ENCODE measurements at regions not wholly inside any gene's neighbourhood (a gene's known extent, or its start where the extent isn't known, plus 50 kb on each side); places are given as distances from the start of the nearest gene placed in this dataset.

GRCh38 chr1:234970731-234971476 is 157.7 kb downstream of the TOMM20 start:
- peak; percentile 28 for DNase-seq (ENCODE audit: low read depth, low spot score)
- in situ Hi-C loops (cut with HindIII; ENCODE audit: low pct_unique_long_range_greater_than_20kb, low sequenced_read_pairs), result no loop called here

GRCh38 chr1:234970401-234970730 is 158.3 kb downstream of the TOMM20 start:
- in situ Hi-C loops (cut with HindIII; ENCODE audit: low pct_unique_long_range_greater_than_20kb, low sequenced_read_pairs), result no loop called here
- peak; percentile 15 for DNase-seq (ENCODE audit: low read depth, low spot score)

DNA sequence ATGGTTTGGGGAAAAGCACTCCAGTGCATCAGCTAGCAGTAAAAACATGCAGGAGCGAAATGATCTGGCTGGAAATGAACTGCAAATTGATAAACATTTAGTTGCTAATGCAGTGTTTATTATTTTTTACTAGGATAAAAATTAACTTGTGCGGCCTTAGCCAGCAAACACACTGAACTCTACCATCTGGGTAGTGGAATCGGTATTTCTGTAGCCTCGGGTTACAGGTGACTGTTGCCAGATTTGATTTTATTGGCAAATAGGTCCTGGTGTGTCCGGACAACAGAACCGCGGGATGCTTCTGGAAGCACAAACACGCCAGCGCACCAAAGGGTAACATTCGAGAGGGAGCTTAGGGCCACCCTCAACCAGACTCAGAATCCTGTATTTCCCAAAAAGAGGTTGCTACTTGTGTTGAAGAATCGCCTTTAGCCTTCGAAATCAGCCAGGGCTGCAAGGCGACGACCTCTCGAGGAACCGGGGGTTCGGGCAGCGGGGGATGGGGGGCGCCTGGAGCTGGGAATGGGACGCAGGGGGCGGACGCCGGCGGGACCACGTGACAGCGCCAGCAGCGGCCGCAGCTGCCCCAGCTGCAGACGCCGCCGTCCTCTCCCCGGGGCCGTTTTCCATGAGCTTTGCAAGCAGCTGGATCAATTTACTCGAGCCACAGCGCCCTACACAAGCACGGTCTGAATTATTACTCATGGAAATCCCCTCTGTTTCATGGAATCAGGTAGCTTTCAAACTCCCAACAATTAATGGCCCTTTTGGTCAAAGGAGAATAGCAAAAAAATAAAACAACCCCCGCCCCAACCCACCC is 158.8 kb downstream of the TOMM20 start:
- in situ Hi-C loops (cut with HindIII; ENCODE audit: low pct_unique_long_range_greater_than_20kb, low sequenced_read_pairs), result no loop called here
- peak; percentile 11 for DNase-seq (ENCODE audit: low read depth, low spot score)

- in situ Hi-C loops (cut with HindIII; ENCODE audit: low pct_unique_long_range_greater_than_20kb, low sequenced_read_pairs), result no loop called here
Measured at GRCh38 chr1:234969011-234969441, 159.6 kb downstream of the TOMM20 start.

GRCh38 chr1:234968451-234968850 is 160.2 kb downstream of the TOMM20 start:
- DNase-seq (ENCODE audit: low read depth, low spot score), result no peak
- in situ Hi-C loops (cut with HindIII; ENCODE audit: low pct_unique_long_range_greater_than_20kb, low sequenced_read_pairs), result no loop called here

More at GRCh38 chr1:234969011-234969441, 159.6 kb downstream of the TOMM20 start:
- DNase-seq (ENCODE audit: low read depth, low spot score), result no peak

DNA sequence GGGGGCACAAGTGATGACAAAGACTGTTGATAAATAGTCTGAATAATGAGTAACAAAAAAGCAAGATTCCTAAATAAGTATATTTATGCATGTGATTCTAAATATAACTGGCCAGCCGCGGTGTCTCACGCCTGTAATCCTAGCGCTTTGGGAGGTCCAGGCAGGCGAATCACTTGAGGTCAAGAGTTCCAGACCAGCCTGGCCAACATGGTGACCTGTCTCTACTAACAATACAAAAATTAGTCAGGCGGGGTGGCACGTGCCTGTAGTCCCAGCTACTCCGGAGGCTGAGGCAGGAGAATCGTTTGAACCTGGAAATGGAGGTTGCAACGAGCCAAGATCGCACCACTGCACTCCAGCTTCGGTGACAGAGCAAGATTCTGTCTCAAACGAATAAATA is 161.5 kb downstream of the TOMM20 start:
- DNase-seq (ENCODE audit: low read depth, low spot score), result no peak
- in situ Hi-C loops (cut with HindIII; ENCODE audit: low pct_unique_long_range_greater_than_20kb, low sequenced_read_pairs), result no loop called here

GRCh38 chr1:234965111-234965510 is 163.5 kb downstream of the TOMM20 start:
- in situ Hi-C loops (cut with HindIII; ENCODE audit: low pct_unique_long_range_greater_than_20kb, low sequenced_read_pairs), result no loop called here

GRCh38 chr1:234963904-234964702 is 164.5 kb downstream of the TOMM20 start:
- no peak for DNase-seq (ENCODE audit: low read depth, low spot score)
- in situ Hi-C loops (cut with HindIII; ENCODE audit: low pct_unique_long_range_greater_than_20kb, low sequenced_read_pairs), result no loop called here

More at GRCh38 chr1:234965111-234965510, 163.5 kb downstream of the TOMM20 start:
- DNase-seq (ENCODE audit: low read depth, low spot score), result no peak

GRCh38 chr1:234963180-234963903 is 165.3 kb downstream of the TOMM20 start:
- DNase-seq (ENCODE audit: low read depth, low spot score), result no peak
- in situ Hi-C loops (cut with HindIII; ENCODE audit: low pct_unique_long_range_greater_than_20kb, low sequenced_read_pairs), result no loop called here

GRCh38 chr1:234962340-234962989 is 166.2 kb downstream of the TOMM20 start:
- in situ Hi-C loops (cut with HindIII; ENCODE audit: low pct_unique_long_range_greater_than_20kb, low sequenced_read_pairs), result no loop called here
- no peak for DNase-seq (ENCODE audit: low read depth, low spot score)

DNA sequence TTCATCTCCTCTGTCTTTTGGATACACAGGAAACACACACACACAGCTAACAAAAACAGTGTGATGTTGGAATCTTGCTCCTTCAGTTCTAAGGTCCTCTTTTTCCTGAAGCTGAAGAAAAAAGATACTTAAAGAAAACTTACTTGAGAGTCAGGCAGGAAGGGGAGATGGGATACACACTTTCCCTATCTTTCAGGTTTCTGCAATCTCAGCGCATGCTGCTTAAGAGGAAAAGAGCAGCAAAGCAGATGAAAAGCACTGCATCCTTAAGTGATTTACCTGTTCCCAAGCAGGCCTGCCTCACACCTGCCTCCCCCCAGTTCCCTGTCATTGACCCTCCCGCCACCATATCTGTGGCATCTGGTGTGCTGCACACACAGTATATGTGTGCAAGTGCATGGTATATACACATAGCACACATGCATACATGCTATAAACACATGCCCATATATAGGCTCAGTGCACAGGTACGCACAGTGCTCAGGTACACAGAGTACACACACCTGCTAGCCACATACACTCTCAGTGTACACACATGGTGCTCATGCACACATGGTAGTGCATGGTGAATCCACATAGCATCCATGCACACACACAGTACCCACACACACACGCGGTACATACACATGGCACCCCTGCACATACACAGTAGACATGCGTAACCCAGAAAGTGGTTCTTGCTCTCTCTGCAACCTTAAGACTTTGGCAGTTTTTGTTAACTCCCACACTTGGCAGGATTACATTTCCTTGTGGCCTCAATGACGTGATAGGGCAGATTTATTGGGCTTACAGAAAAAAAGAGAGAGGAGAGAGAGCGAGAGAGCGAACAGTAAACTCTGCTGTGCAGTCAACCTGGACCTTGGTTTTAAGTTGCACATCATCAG is 166.9 kb downstream of the TOMM20 start:
- in situ Hi-C loops (cut with HindIII; ENCODE audit: low pct_unique_long_range_greater_than_20kb, low sequenced_read_pairs), result no loop called here
- no peak for DNase-seq (ENCODE audit: low read depth, low spot score)

DNA sequence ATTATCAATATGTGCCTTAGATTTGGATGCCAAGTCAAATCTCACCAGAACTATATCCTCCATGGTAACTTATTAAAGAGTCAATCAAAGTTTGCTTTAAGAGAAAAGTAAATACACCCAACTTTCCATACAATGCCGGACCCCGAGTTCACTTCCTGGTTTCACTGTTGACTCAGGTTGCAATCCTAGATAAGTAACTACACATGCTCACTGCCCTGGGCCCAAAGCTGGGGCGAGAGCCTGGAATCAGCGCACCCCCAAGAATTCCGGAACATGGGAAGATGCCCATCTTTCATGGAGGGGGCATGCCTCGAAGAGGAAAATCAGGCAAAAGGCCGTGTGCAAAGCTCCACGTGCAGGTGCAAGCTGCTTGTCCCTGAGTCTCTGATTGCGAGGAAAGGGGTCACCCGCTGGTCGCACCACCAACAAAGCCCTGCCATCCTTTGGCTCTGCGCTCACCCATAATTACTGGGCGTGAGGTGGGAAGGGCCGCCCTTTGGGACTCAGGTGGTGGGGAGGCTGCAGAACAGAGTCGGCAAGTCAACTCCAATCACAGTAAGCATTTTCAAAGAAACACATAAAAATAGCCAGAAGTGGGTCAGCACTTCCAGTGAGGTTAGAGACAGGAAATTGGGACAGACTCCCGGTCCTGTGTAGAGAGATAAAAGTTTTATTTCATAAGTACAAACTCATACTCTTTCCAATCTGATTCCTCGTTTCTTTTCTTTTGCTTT is 167.7 kb downstream of the TOMM20 start:
- in situ Hi-C loops (cut with HindIII; ENCODE audit: low pct_unique_long_range_greater_than_20kb, low sequenced_read_pairs), result no loop called here
- no peak for DNase-seq (ENCODE audit: low read depth, low spot score)

GRCh38 chr1:234958706-234959657 is 169.7 kb downstream of the TOMM20 start:
- no peak for DNase-seq (ENCODE audit: low read depth, low spot score)
- in situ Hi-C loops (cut with HindIII; ENCODE audit: low pct_unique_long_range_greater_than_20kb, low sequenced_read_pairs), result no loop called here

- in situ Hi-C loops (cut with HindIII; ENCODE audit: low pct_unique_long_range_greater_than_20kb, low sequenced_read_pairs), result no loop called here
- no peak for DNase-seq (ENCODE audit: low read depth, low spot score)
Measured at GRCh38 chr1:234958066-234958705, 170.5 kb downstream of the TOMM20 start.
